Epithelial cell of prostate (primary cell): ENCODE measurements at regions not wholly inside any gene's neighbourhood (a gene's known extent, or its start where the extent isn't known, plus 50 kb on each side); places are given as distances from the start of the nearest gene placed in this dataset.

Experiments
- DNase-seq: peaks from one replicate; pipeline ENCODE4 v3.0.0-alpha.2; 2011; ENCODE audit warnings: low read depth, low spot score
- H3K27ac ChIP-seq: fragments of 450-650 bp; 2 replicates; pipeline ENCODE4 v1.5.1; 2017; ENCODE audit warnings: mild to moderate bottlenecking

- no peak for DNase-seq
- no peak overlapping the region for H3K27ac ChIP-seq
Measured at GRCh38 chr16:17901309-17901708, 430.5 kb upstream of the XYLT1 start.

- no peak overlapping the region for H3K27ac ChIP-seq
- DNase-seq = no peak
Measured at GRCh38 chr16:17899141-17899540, 428.4 kb upstream of the XYLT1 start.

- H3K27ac ChIP-seq = no peak overlapping the region
- DNase-seq = no peak
Measured at GRCh38 chr16:17887963-17888362, 417.2 kb upstream of the XYLT1 start.

- no peak overlapping the region for H3K27ac ChIP-seq
- DNase-seq = no peak
Measured at GRCh38 chr16:17885659-17886207, 415.0 kb upstream of the XYLT1 start.

- no peak overlapping the region for H3K27ac ChIP-seq
- no peak for DNase-seq
Measured at GRCh38 chr16:17877821-17878360, 407.1 kb upstream of the XYLT1 start.

GRCh38 chr16:17866996-17867395 is 396.2 kb upstream of the XYLT1 start:
- no peak for DNase-seq
- H3K27ac ChIP-seq = no peak overlapping the region

GRCh38 chr16:17861981-17862479 is 391.3 kb upstream of the XYLT1 start:
- DNase-seq = no peak
- no peak overlapping the region for H3K27ac ChIP-seq

GRCh38 chr16:17858061-17858460 is 387.3 kb upstream of the XYLT1 start:
- no peak overlapping the region for H3K27ac ChIP-seq
- no peak for DNase-seq

GRCh38 chr16:17853958-17854357 is 383.2 kb upstream of the XYLT1 start:
- H3K27ac ChIP-seq = no peak overlapping the region
- no peak for DNase-seq

GRCh38 chr16:17852977-17853702 is 382.4 kb upstream of the XYLT1 start:
- no peak for DNase-seq

GRCh38 chr16:17850581-17851250 is 380.0 kb upstream of the XYLT1 start:
- DNase-seq = no peak

More at GRCh38 chr16:17852977-17853702, 382.4 kb upstream of the XYLT1 start:
- H3K27ac ChIP-seq = no peak overlapping the region

GRCh38 chr16:17847234-17847795 is 376.6 kb upstream of the XYLT1 start:
- no peak for DNase-seq
- H3K27ac ChIP-seq = no peak overlapping the region

More at GRCh38 chr16:17850581-17851250, 380.0 kb upstream of the XYLT1 start:
- no peak overlapping the region for H3K27ac ChIP-seq

GRCh38 chr16:17846030-17846429 is 375.3 kb upstream of the XYLT1 start:
- no peak overlapping the region for H3K27ac ChIP-seq
- no peak for DNase-seq

- no peak for DNase-seq
- H3K27ac ChIP-seq = no peak overlapping the region
Measured at GRCh38 chr16:17845031-17845430, 374.3 kb upstream of the XYLT1 start.

- DNase-seq = no peak
- H3K27ac ChIP-seq = no peak overlapping the region
Measured at GRCh38 chr16:17843905-17844304, 373.1 kb upstream of the XYLT1 start.

- DNase-seq = no peak
- H3K27ac ChIP-seq = no peak overlapping the region
Measured at GRCh38 chr16:17839907-17840306, 369.1 kb upstream of the XYLT1 start.

GRCh38 chr16:17839272-17839671 is 368.5 kb upstream of the XYLT1 start:
- H3K27ac ChIP-seq = no peak overlapping the region
- DNase-seq = no peak

GRCh38 chr16:17836868-17837602 is 366.3 kb upstream of the XYLT1 start:
- DNase-seq = peak; percentile 93
- H3K27ac ChIP-seq = peak overlapping the region; percentile 30

- DNase-seq = no peak
- H3K27ac ChIP-seq = no peak overlapping the region
Measured at GRCh38 chr16:17835118-17835876, 364.5 kb upstream of the XYLT1 start.
